WTC11 (cell line): ENCODE measurements at regions not wholly inside any gene's neighbourhood (a gene's known extent, or its start where the extent isn't known, plus 50 kb on each side); places are given as distances from the start of the nearest gene placed in this dataset.

ENCODE experiments used
- ATAC-seq: fragments of 200-7000 bp; cut with Tn5 transposase; 2 replicates; pipeline ENCODE4 v1.10.0; 2021; ENCODE audit warnings: mild to moderate bottlenecking, moderate library complexity
- CTCF ChIA-PET: fragments of 300-600 bp; sonication (Branson Sonifier 250); formaldehyde crosslinking; loops from one replicate; lab custom pipeline; 2021; ENCODE audit warnings: antibody characterized with exemption; lab: Charles Lee
- POLR2A ChIA-PET: fragments of 350-600 bp; sonication (Branson Sonifier 250); formaldehyde crosslinking; loops from one replicate; lab custom pipeline; 2021; ENCODE audit warnings: antibody characterized with exemption; lab: Charles Lee
- DNase-seq: peaks from one replicate; pipeline ENCODE4 v3.0.0; 2021; ENCODE audit warnings: low spot score
- H3K27ac Mint-ChIP-seq: 2 replicates; pipeline ENCODE4 v1.8.0; 2021; ENCODE audit warnings: mixed read lengths
- H3K27me3 Mint-ChIP-seq: 2 replicates; pipeline ENCODE4 v1.8.0; 2021; ENCODE audit warnings: low read depth, mild to moderate bottlenecking, moderate library complexity, mixed read lengths
- H3K36me3 Mint-ChIP-seq: 2 replicates; pipeline ENCODE4 v1.8.0; 2021; ENCODE audit warnings: mixed read lengths
- H3K4me1 Mint-ChIP-seq: 2 replicates; pipeline ENCODE4 v1.8.0; 2022; ENCODE audit warnings: mixed read lengths
- H3K4me3 Mint-ChIP-seq: 2 replicates; pipeline ENCODE4 v1.8.0; 2021; ENCODE audit warnings: mild to moderate bottlenecking, moderate library complexity, mixed read lengths
- H3K9me3 Mint-ChIP-seq: 2 replicates; pipeline ENCODE4 v1.8.0; 2021; ENCODE audit warnings: mixed read lengths
- CBFB ChIP-seq: sonication (generic); formaldehyde crosslinking; IDR thresholded peaks from 2 replicates; pipeline ENCODE4 v1.8.1; 2022; ENCODE audit warnings: mild to moderate bottlenecking, low read depth, missing genetic modification reagents
- FOXK1 ChIP-seq: sonication (generic); formaldehyde crosslinking; IDR thresholded peaks from 2 replicates; pipeline ENCODE4 v1.8.0; 2022; ENCODE audit warnings: mild to moderate bottlenecking, moderate library complexity, missing genetic modification reagents
- KAT7 ChIP-seq: sonication (generic); formaldehyde crosslinking; IDR thresholded peaks from 2 replicates; pipeline ENCODE4 v1.8.1; 2023; ENCODE audit warnings: missing genetic modification reagents, mild to moderate bottlenecking, borderline replicate concordance
- MAX ChIP-seq: sonication (generic); formaldehyde crosslinking; IDR thresholded peaks from 2 replicates; pipeline ENCODE4 v1.8.0; 2022; ENCODE audit warnings: mild to moderate bottlenecking, missing genetic modification reagents
- MXD4 ChIP-seq: fragments of 250-450 bp; sonication (Bioruptor Pico); IDR thresholded peaks from 2 replicates; pipeline ENCODE4 v1.8.0; 2021; ENCODE audit warnings: mild to moderate bottlenecking, moderate library complexity, borderline replicate concordance
- NR3C1 ChIP-seq: sonication (generic); formaldehyde crosslinking; conservative IDR thresholded peaks from 2 replicates; pipeline ENCODE4 v1.8.1; 2023; ENCODE audit warnings: low read depth, mild to moderate bottlenecking, missing genetic modification reagents
- PREB ChIP-seq: sonication (generic); formaldehyde crosslinking; IDR thresholded peaks from 2 replicates; pipeline ENCODE4 v1.8.1; 2022; ENCODE audit warnings: mild to moderate bottlenecking, missing genetic modification reagents, moderate library complexity, borderline replicate concordance
- RORB ChIP-seq: fragments of 250-450 bp; sonication (Bioruptor Pico); IDR thresholded peaks from 2 replicates; pipeline ENCODE4 v1.9.0; 2021; ENCODE audit warnings: mild to moderate bottlenecking
- SOX15 ChIP-seq: fragments of 250-450 bp; sonication (Bioruptor Pico); IDR thresholded peaks from 2 replicates; pipeline ENCODE4 v1.9.0; 2021; ENCODE audit warnings: mild to moderate bottlenecking
- TEAD4 ChIP-seq: sonication (generic); formaldehyde crosslinking; IDR thresholded peaks from 2 replicates; pipeline ENCODE4 v1.8.0; 2022; ENCODE audit warnings: mild to moderate bottlenecking, missing genetic modification reagents
- ZNF121 ChIP-seq: sonication (generic); formaldehyde crosslinking; IDR thresholded peaks from 2 replicates; pipeline ENCODE4 v1.8.0; 2023; ENCODE audit warnings: missing genetic modification reagents
- ZNF532 ChIP-seq: fragments of 250-450 bp; sonication (Bioruptor Pico); IDR thresholded peaks from 2 replicates; pipeline ENCODE4 v1.9.0; 2021; ENCODE audit warnings: mild to moderate bottlenecking, borderline replicate concordance
- ZNF671 ChIP-seq: fragments of 250-450 bp; sonication (Bioruptor Pico); IDR thresholded peaks from 2 replicates; pipeline ENCODE4 v1.8.0; 2021; ENCODE audit warnings: mild to moderate bottlenecking
- TF ChIP-seq, protein P1 (sequence below): fragments of 200-600 bp; IDR thresholded peaks from 2 replicates; pipeline ENCODE4 v1.8.0; 2022; ENCODE audit warnings: antibody characterized with exemption
- TF ChIP-seq, protein P2 (sequence below): sonication (generic); formaldehyde crosslinking; IDR thresholded peaks from 2 replicates; pipeline ENCODE4 v1.8.0; 2023; ENCODE audit warnings: missing genetic modification reagents, mild to moderate bottlenecking, borderline replicate concordance
- TF ChIP-seq, protein P3 (sequence below): fragments of 250-450 bp; sonication (Bioruptor Pico); IDR thresholded peaks from 2 replicates; pipeline ENCODE4 v1.9.0; 2021; ENCODE audit warnings: moderate library complexity, mild to moderate bottlenecking, inconsistent platforms, borderline replicate concordance

GRCh38 chr14:22084393-22085281 lies 411.0 kb upstream of the OR4E1 start:
- no peak for TF ChIP-seq MXD4
- TF ChIP-seq, protein P1, sequence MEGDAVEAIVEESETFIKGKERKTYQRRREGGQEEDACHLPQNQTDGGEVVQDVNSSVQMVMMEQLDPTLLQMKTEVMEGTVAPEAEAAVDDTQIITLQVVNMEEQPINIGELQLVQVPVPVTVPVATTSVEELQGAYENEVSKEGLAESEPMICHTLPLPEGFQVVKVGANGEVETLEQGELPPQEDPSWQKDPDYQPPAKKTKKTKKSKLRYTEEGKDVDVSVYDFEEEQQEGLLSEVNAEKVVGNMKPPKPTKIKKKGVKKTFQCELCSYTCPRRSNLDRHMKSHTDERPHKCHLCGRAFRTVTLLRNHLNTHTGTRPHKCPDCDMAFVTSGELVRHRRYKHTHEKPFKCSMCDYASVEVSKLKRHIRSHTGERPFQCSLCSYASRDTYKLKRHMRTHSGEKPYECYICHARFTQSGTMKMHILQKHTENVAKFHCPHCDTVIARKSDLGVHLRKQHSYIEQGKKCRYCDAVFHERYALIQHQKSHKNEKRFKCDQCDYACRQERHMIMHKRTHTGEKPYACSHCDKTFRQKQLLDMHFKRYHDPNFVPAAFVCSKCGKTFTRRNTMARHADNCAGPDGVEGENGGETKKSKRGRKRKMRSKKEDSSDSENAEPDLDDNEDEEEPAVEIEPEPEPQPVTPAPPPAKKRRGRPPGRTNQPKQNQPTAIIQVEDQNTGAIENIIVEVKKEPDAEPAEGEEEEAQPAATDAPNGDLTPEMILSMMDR, result peak; percentile 70
- peak; percentile 57 for ATAC-seq
- H3K36me3 Mint-ChIP-seq, result no peaks in the 10 kb centered on the region
- ChIA-PET CTCF (interaction anchor here (0.8 to 2.4 kb wide), 21 partner anchors 9 to 232 kb away, joined by 3 to 15 read pairs (median 5); no protein-coding TSS in a partner anchor), POLR2A (no interaction called here)
- H3K27ac Mint-ChIP-seq, result no peak overlapping the region
- peaks cover 4% of the 10 kb centered on the region for H3K4me1 Mint-ChIP-seq
- H3K9me3 Mint-ChIP-seq, result peaks cover 5% of the 10 kb centered on the region; the same call in 1 of the 2 replicates
- DNase-seq, result no peak
- H3K27me3 Mint-ChIP-seq, result 0 out of 2 replicates have a peak, but pooled peaks cover 2% of the 10 kb centered on the region
- no peak overlapping the region for H3K4me3 Mint-ChIP-seq

DNA sequence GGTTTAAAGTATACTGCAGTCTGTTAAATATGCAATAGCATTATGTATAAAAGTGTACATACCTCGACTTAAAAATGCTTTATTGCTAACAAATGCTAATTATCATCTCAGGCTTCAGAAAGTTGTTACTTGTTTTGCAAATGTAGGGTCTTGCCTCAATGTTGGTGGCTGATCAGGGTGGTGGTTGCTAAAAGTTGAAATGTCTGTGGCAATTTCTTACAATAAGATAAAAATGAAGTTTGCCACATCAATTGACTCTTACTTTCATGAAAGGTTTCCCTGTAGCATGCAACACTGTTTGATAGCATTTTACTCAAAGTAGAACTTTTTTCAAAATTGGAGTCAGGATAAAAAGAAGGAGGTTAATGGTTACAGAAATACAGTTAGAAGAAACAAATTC lies 407.7 kb upstream of the OR4E1 start:
- no peaks in the 10 kb centered on the region for H3K9me3 Mint-ChIP-seq
- H3K36me3 Mint-ChIP-seq, result no peaks in the 10 kb centered on the region
- no peak overlapping the region for H3K27ac Mint-ChIP-seq
- peaks cover 4% of the 10 kb centered on the region for H3K4me1 Mint-ChIP-seq
- DNase-seq (no peak), ATAC-seq (no peak)
- ChIA-PET POLR2A (no interaction called here), CTCF (no interaction called here)
- H3K4me3 Mint-ChIP-seq, result no peak overlapping the region
- TF ChIP-seq MAX (CRISPR knock-in tag) (no peak), TEAD4 (CRISPR knock-in tag) (no peak), ZNF532 (CRISPR knock-in tag) (no peak), RORB (CRISPR knock-in tag) (no peak)
- H3K27me3 Mint-ChIP-seq, result 0 out of 2 replicates have a peak, but pooled peaks cover 2% of the 10 kb centered on the region

DNA sequence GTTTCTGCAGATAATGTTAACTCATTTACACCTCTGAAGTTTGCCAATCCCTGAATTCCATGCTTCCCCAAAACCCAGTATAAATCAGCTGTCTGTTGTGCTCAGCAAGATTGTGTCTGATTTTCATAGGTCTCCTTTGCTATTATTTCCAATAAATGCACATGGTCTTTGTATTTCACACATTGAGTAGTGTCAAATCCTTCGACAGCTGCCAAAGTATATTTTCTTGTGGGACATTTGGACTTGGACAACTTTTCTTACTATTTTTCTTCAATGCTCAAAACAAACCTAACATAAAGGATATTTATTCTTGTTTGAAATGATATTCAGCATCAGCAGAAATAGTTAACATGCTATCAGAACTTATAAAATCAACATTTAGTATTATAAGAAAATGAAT lies 406.1 kb upstream of the OR4E1 start:
- Mint-ChIP-seq H3K27me3 (0 out of 2 replicates have a peak, but pooled peaks cover 2% of the 10 kb centered on the region), H3K4me1 (peaks cover 4% of the 10 kb centered on the region), H3K9me3 (no peaks in the 10 kb centered on the region), H3K4me3 (no peak overlapping the region), H3K27ac (no peak overlapping the region), H3K36me3 (no peaks in the 10 kb centered on the region)
- POLR2A ChIA-PET, result no interaction called here
- ATAC-seq, result no peak
- CTCF ChIA-PET, result interaction anchor here (1.1 kb wide), 1 partner anchor 21 kb away, joined by 4 read pairs; no protein-coding TSS in a partner anchor
- no peak for DNase-seq
- TF ChIP-seq PREB (CRISPR knock-in tag), result no peak
- TF ChIP-seq ZNF671, result no peak
- no peak for TF ChIP-seq KAT7 (CRISPR knock-in tag)
- TF ChIP-seq, protein P2, sequence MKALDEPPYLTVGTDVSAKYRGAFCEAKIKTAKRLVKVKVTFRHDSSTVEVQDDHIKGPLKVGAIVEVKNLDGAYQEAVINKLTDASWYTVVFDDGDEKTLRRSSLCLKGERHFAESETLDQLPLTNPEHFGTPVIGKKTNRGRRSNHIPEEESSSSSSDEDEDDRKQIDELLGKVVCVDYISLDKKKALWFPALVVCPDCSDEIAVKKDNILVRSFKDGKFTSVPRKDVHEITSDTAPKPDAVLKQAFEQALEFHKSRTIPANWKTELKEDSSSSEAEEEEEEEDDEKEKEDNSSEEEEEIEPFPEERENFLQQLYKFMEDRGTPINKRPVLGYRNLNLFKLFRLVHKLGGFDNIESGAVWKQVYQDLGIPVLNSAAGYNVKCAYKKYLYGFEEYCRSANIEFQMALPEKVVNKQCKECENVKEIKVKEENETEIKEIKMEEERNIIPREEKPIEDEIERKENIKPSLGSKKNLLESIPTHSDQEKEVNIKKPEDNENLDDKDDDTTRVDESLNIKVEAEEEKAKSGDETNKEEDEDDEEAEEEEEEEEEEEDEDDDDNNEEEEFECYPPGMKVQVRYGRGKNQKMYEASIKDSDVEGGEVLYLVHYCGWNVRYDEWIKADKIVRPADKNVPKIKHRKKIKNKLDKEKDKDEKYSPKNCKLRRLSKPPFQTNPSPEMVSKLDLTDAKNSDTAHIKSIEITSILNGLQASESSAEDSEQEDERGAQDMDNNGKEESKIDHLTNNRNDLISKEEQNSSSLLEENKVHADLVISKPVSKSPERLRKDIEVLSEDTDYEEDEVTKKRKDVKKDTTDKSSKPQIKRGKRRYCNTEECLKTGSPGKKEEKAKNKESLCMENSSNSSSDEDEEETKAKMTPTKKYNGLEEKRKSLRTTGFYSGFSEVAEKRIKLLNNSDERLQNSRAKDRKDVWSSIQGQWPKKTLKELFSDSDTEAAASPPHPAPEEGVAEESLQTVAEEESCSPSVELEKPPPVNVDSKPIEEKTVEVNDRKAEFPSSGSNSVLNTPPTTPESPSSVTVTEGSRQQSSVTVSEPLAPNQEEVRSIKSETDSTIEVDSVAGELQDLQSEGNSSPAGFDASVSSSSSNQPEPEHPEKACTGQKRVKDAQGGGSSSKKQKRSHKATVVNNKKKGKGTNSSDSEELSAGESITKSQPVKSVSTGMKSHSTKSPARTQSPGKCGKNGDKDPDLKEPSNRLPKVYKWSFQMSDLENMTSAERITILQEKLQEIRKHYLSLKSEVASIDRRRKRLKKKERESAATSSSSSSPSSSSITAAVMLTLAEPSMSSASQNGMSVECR (CRISPR knock-in tag), result no peak
- TF ChIP-seq, protein P3, sequence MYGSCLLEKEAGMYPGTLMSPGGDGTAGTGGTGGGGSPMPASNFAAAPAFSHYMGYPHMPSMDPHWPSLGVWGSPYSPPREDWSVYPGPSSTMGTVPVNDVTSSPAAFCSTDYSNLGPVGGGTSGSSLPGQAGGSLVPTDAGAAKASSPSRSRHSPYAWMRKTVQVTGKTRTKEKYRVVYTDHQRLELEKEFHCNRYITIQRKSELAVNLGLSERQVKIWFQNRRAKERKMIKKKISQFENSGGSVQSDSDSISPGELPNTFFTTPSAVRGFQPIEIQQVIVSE (CRISPR knock-in tag), result no peak
- no peak for TF ChIP-seq NR3C1 (CRISPR knock-in tag)
- no peak for TF ChIP-seq ZNF121 (CRISPR knock-in tag)
- TF ChIP-seq SOX15, result no peak
- no peak for TF ChIP-seq FOXK1
- no peak for TF ChIP-seq CBFB (CRISPR knock-in tag)
- no peak for TF ChIP-seq MAX (CRISPR knock-in tag)
